HG03520 (cell line): ENCODE measurements at regions not wholly inside any gene's neighbourhood (a gene's known extent, or its start where the extent isn't known, plus 50 kb on each side); places are given as distances from the start of the nearest gene placed in this dataset.

Experiments
- ATAC-seq: cut with Tn5 transposase; IDR thresholded peaks from one replicate; pipeline ENCODE4 v1.9.1; 2021; ENCODE audit warnings: mild to moderate bottlenecking, moderate library complexity; ENCODE audit not compliant: unreplicated experiment

DNA sequence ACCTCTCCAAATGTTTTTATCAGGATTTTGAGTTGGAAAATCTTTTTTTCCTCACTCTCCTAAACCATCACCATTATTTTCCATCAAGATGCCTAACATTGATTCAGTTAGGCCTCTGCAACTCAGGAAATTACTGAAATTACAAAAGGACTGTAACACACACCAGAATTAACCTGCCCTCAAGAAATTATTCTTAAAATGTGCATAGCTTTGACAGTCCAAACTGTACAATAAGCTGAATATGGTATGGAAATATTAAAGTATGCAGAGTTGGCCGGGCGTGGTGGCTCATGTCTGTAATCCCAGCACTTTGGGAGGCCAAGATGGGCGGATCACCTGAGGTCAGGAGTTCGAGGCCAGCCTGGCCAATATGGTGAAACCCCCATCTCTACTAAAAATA is 50.2 kb upstream of the PHLPP1 start:
- ATAC-seq = no peak
